SU-DHL-6 (cell line): ENCODE measurements at regions not wholly inside any gene's neighbourhood (a gene's known extent, or its start where the extent isn't known, plus 50 kb on each side); places are given as distances from the start of the nearest gene placed in this dataset.

ENCODE experiments used
- CTCF ChIP-seq: fragments of 200-600 bp; sonication (generic); IDR thresholded peaks from one replicate; pipeline ENCODE4 v1.5.1; 2017; ENCODE audit warnings: antibody characterized with exemption, mild to moderate bottlenecking, low read length, moderate library complexity; ENCODE audit not compliant: insufficient read depth, poor library complexity, severe bottlenecking
- EZH2phosphoT487 ChIP-seq: fragments of 200-600 bp; sonication (generic), shearing (Covaris generic); conservative IDR thresholded peaks from 2 replicates; pipeline ENCODE4 v1.6.1; 2018; ENCODE audit warnings: mild to moderate bottlenecking, antibody characterized with exemption, low read length, moderate library complexity, mixed read lengths

GRCh38 chr1:98102345-98103030 lies 181.7 kb upstream of the DPYD start:
- TF ChIP-seq CTCF (no peak), EZH2phosphoT487 (no peak)
